ENCODE measurements at regions not wholly inside any gene's neighbourhood (a gene's known extent, or its start where the extent isn't known, plus 50 kb on each side); places are given as distances from the start of the nearest gene placed in this dataset.

GRCh38 chr13:90867336-90867683, 480.2 kb upstream of the MIR17HG start:
- Histone ChIP-seq H3K36me3 (ENCODE audit: control insufficient read depth in 3 of 3, insufficient read depth in 2 of 3, low read depth in 1 of 3, low read length in 3 of 3) (no peaks in the 10 kb centered on the region), H3K27me3 (ENCODE audit: control insufficient read depth in 3 of 3, insufficient read depth in 3 of 3, low read length in 3 of 3) (no peaks in the 10 kb centered on the region), H3K4me3 (ENCODE audit: low read depth in 1 of 3, low read length in 3 of 3) (no peak overlapping the region), H3K27ac (ENCODE audit: low read depth in 1 of 3, low read length in 2 of 3) (no peak overlapping the region), H3K4me1 (ENCODE audit: control insufficient read depth in 3 of 3, insufficient read depth in 2 of 3, low read depth in 1 of 3, low read length in 2 of 3) (peaks cover 0 to 2% (median 0%) of the 10 kb centered on the region in 3 donors), H3K9me3 (ENCODE audit: control insufficient read depth in 2 of 2, insufficient read depth in 1 of 2, low read depth in 1 of 2, low read length in 1 of 2) (no peaks in the 10 kb centered on the region)
- FAIRE-seq (no peak), DNase-seq (peak; percentile 78 to 79)
- 0 to 3% (median 1%) methylated on average over 4 of the region's 4 CpGs for WGBS, 3 donors

DNA sequence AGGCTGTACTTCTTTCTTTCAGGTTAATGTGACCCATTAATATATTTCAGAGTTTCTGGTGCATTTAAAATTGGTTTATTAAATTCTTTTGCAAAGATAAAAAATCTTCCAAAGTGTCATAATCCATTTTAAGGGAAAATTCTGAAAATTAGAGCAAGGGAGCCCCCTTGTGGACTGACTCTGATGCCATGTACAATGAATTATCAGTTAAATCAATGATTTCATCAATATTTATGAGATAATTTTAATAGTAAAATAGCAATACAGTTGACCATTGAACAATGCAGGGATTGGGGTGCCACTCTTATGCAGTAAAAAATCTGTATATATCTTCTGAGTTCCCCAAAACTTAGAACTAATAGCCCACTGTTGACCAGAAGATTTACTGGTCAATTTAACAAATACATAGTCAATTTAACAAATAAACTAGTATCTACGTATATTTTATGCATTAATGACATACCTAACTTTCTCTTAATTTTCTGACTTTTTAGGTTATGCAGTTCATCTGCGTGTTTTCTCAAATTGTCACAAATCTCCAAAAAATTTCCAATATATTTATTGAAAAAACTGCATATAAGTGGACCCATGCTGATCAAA, 479.1 kb upstream of the MIR17HG start:
- DNase-seq: peak; percentile 4 to 16
- 58 to 64% (median 60%) methylated on average over 2 of the region's 2 CpGs for WGBS, 3 donors
- no peaks in the 10 kb centered on the region for H3K9me3 ChIP-seq (ENCODE audit: control insufficient read depth in 2 of 2, insufficient read depth in 1 of 2, low read depth in 1 of 2, low read length in 1 of 2)

GRCh38 chr13:90869580-90869979, 477.9 kb upstream of the MIR17HG start:
- no peaks in the 10 kb centered on the region for H3K27me3 ChIP-seq (ENCODE audit: control insufficient read depth in 3 of 3, insufficient read depth in 3 of 3, low read length in 3 of 3)
- no peaks in the 10 kb centered on the region for H3K9me3 ChIP-seq (ENCODE audit: control insufficient read depth in 2 of 2, insufficient read depth in 1 of 2, low read depth in 1 of 2, low read length in 1 of 2)
- no peak for FAIRE-seq
- H3K4me1 ChIP-seq (ENCODE audit: control insufficient read depth in 3 of 3, insufficient read depth in 2 of 3, low read depth in 1 of 3, low read length in 2 of 3): peaks cover 0 to 2% (median 0%) of the 10 kb centered on the region in 3 donors
- no peak overlapping the region for H3K4me3 ChIP-seq (ENCODE audit: low read depth in 1 of 3, low read length in 3 of 3)
- H3K27ac ChIP-seq (ENCODE audit: low read depth in 1 of 3, low read length in 2 of 3): no peak overlapping the region
- no peaks in the 10 kb centered on the region for H3K36me3 ChIP-seq (ENCODE audit: control insufficient read depth in 3 of 3, insufficient read depth in 2 of 3, low read depth in 1 of 3, low read length in 3 of 3)
- WGBS, 3 donors: 19 to 41% (median 27%) methylated on average over 2 of the region's 2 CpGs
- no peak for DNase-seq

More for the DNA sequence above, 479.1 kb upstream of the MIR17HG start:
- no peak overlapping the region for H3K4me3 ChIP-seq (ENCODE audit: low read depth in 1 of 3, low read length in 3 of 3)
- H3K4me1 ChIP-seq (ENCODE audit: control insufficient read depth in 3 of 3, insufficient read depth in 2 of 3, low read depth in 1 of 3, low read length in 2 of 3): peaks cover 0 to 2% (median 0%) of the 10 kb centered on the region in 3 donors
- no peak for FAIRE-seq
- no peaks in the 10 kb centered on the region for H3K27me3 ChIP-seq (ENCODE audit: control insufficient read depth in 3 of 3, insufficient read depth in 3 of 3, low read length in 3 of 3)
- no peaks in the 10 kb centered on the region for H3K36me3 ChIP-seq (ENCODE audit: control insufficient read depth in 3 of 3, insufficient read depth in 2 of 3, low read depth in 1 of 3, low read length in 3 of 3)
- no peak overlapping the region for H3K27ac ChIP-seq (ENCODE audit: low read depth in 1 of 3, low read length in 2 of 3)

DNA sequence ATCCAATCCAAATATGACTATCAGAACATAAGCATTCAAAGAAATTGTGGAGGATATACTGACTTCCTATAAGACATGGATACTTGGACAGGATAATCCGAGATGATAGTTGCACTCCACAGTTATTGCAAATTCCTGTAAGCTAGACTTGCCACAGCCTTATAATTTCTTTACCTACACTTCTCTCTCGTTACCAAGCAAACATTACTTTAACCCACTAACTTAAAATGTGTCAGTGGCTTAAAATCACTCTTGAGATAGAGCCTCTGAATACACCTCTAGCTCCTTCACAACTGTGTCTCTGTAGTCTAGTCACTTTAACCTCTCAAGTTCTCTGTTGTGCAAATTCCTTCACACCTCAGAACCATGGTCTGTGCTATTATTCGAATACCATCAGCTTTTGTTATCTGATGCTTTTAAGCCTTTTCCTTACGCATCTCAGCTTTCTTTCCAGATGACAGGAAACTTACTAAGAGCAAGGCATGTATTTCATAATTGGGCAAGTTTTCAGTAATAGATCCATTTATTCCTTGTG, 474.9 kb upstream of the MIR17HG start:
- no peak overlapping the region for H3K27ac ChIP-seq (ENCODE audit: low read depth in 1 of 3, low read length in 2 of 3)
- H3K4me3 ChIP-seq (ENCODE audit: low read depth in 1 of 3, low read length in 3 of 3): no peak overlapping the region
- no peaks in the 10 kb centered on the region for H3K36me3 ChIP-seq (ENCODE audit: control insufficient read depth in 3 of 3, insufficient read depth in 2 of 3, low read depth in 1 of 3, low read length in 3 of 3)
- WGBS, 3 donors: 75 to 80% (median 76%) methylated on average over 4 of the region's 4 CpGs
- no peaks in the 10 kb centered on the region for H3K4me1 ChIP-seq (ENCODE audit: control insufficient read depth in 3 of 3, insufficient read depth in 2 of 3, low read depth in 1 of 3, low read length in 2 of 3)
- DNase-seq (no peak), FAIRE-seq (no peak)
- no peaks in the 10 kb centered on the region for H3K27me3 ChIP-seq (ENCODE audit: control insufficient read depth in 3 of 3, insufficient read depth in 3 of 3, low read length in 3 of 3)
- no peaks in the 10 kb centered on the region for H3K9me3 ChIP-seq (ENCODE audit: control insufficient read depth in 2 of 2, insufficient read depth in 1 of 2, low read depth in 1 of 2, low read length in 1 of 2)

GRCh38 chr13:90880790-90881189, 466.7 kb upstream of the MIR17HG start:
- Histone ChIP-seq H3K4me3 (ENCODE audit: low read depth in 1 of 3, low read length in 3 of 3) (no peak overlapping the region), H3K36me3 (ENCODE audit: control insufficient read depth in 3 of 3, insufficient read depth in 2 of 3, low read depth in 1 of 3, low read length in 3 of 3) (no peaks in the 10 kb centered on the region), H3K27me3 (ENCODE audit: control insufficient read depth in 3 of 3, insufficient read depth in 3 of 3, low read length in 3 of 3) (no peaks in the 10 kb centered on the region), H3K9me3 (ENCODE audit: control insufficient read depth in 2 of 2, insufficient read depth in 1 of 2, low read depth in 1 of 2, low read length in 1 of 2) (no peaks in the 10 kb centered on the region), H3K4me1 (ENCODE audit: control insufficient read depth in 3 of 3, insufficient read depth in 2 of 3, low read depth in 1 of 3, low read length in 2 of 3) (no peaks in the 10 kb centered on the region), H3K27ac (ENCODE audit: low read depth in 1 of 3, low read length in 2 of 3) (no peak overlapping the region)
- DNase-seq (no peak), FAIRE-seq (no peak)
- 94 to 95% (median 95%) methylated on average over 5 of the region's 5 CpGs for WGBS, 3 donors

GRCh38 chr13:90882551-90882950, 464.9 kb upstream of the MIR17HG start:
- Histone ChIP-seq H3K27me3 (ENCODE audit: control insufficient read depth in 3 of 3, insufficient read depth in 3 of 3, low read length in 3 of 3) (no peaks in the 10 kb centered on the region), H3K4me3 (ENCODE audit: low read depth in 1 of 3, low read length in 3 of 3) (no peak overlapping the region), H3K27ac (ENCODE audit: low read depth in 1 of 3, low read length in 2 of 3) (no peak overlapping the region), H3K4me1 (ENCODE audit: control insufficient read depth in 3 of 3, insufficient read depth in 2 of 3, low read depth in 1 of 3, low read length in 2 of 3) (no peaks in the 10 kb centered on the region), H3K36me3 (ENCODE audit: control insufficient read depth in 3 of 3, insufficient read depth in 2 of 3, low read depth in 1 of 3, low read length in 3 of 3) (no peaks in the 10 kb centered on the region), H3K9me3 (ENCODE audit: control insufficient read depth in 2 of 2, insufficient read depth in 1 of 2, low read depth in 1 of 2, low read length in 1 of 2) (no peaks in the 10 kb centered on the region)
- DNase-seq (no peak), FAIRE-seq (no peak)
- 81 to 86% (median 86%) methylated on average over 6 of the region's 6 CpGs for WGBS, 3 donors

- H3K4me3 ChIP-seq (ENCODE audit: low read depth in 1 of 3, low read length in 3 of 3): no peak overlapping the region
- H3K4me1 ChIP-seq (ENCODE audit: control insufficient read depth in 3 of 3, insufficient read depth in 2 of 3, low read depth in 1 of 3, low read length in 2 of 3): no peaks in the 10 kb centered on the region
- FAIRE-seq (no peak), DNase-seq (no peak)
- no peaks in the 10 kb centered on the region for H3K9me3 ChIP-seq (ENCODE audit: control insufficient read depth in 2 of 2, insufficient read depth in 1 of 2, low read depth in 1 of 2, low read length in 1 of 2)
- no peaks in the 10 kb centered on the region for H3K36me3 ChIP-seq (ENCODE audit: control insufficient read depth in 3 of 3, insufficient read depth in 2 of 3, low read depth in 1 of 3, low read length in 3 of 3)
- no peaks in the 10 kb centered on the region for H3K27me3 ChIP-seq (ENCODE audit: control insufficient read depth in 3 of 3, insufficient read depth in 3 of 3, low read length in 3 of 3)
- H3K27ac ChIP-seq (ENCODE audit: low read depth in 1 of 3, low read length in 2 of 3): no peak overlapping the region
- WGBS, 3 donors: 70 to 87% (median 82%) methylated on average over 2 of the region's 2 CpGs
Observed at GRCh38 chr13:90883592-90883991, 463.9 kb upstream of the MIR17HG start.

GRCh38 chr13:90884066-90884465, 463.4 kb upstream of the MIR17HG start:
- FAIRE-seq (no peak), DNase-seq (no peak)
- no peaks in the 10 kb centered on the region for H3K27me3 ChIP-seq (ENCODE audit: control insufficient read depth in 3 of 3, insufficient read depth in 3 of 3, low read length in 3 of 3)
- H3K9me3 ChIP-seq (ENCODE audit: control insufficient read depth in 2 of 2, insufficient read depth in 1 of 2, low read depth in 1 of 2, low read length in 1 of 2): no peaks in the 10 kb centered on the region
- 76 to 85% (median 80%) methylated on average over 5 of the region's 5 CpGs for WGBS, 3 donors
- H3K4me1 ChIP-seq (ENCODE audit: control insufficient read depth in 3 of 3, insufficient read depth in 2 of 3, low read depth in 1 of 3, low read length in 2 of 3): no peaks in the 10 kb centered on the region
- no peak overlapping the region for H3K27ac ChIP-seq (ENCODE audit: low read depth in 1 of 3, low read length in 2 of 3)
- no peaks in the 10 kb centered on the region for H3K36me3 ChIP-seq (ENCODE audit: control insufficient read depth in 3 of 3, insufficient read depth in 2 of 3, low read depth in 1 of 3, low read length in 3 of 3)
- no peak overlapping the region for H3K4me3 ChIP-seq (ENCODE audit: low read depth in 1 of 3, low read length in 3 of 3)

Measured in small intestine (tissue), 7 donors.